ENCODE measurements at regions not wholly inside any gene's neighbourhood (a gene's known extent, or its start where the extent isn't known, plus 50 kb on each side); places are given as distances from the start of the nearest gene placed in this dataset.

DNA sequence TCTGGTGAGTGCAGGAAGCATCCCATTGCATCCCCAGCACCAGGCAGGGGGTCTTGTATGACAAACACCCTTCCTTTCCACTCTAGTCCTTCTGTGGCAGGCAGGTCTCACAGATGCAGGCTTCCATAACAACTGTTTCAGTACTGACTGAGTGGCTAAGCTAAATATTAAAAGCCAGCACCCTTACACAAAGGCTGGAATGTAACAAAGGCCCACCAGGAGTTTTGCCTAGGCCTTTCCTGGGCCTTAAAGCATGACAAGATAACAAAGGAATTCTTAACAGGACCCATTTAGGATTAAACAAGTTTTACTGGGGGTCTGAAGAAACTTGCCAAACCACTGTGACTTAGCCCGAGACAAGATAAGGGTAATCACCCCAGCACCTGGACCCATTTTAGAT is 228.9 kb upstream of the RPL38 start:
- POLR2A ChIA-PET (ENCODE audit: low non-redundant PET) = no interaction called here
- CTCF ChIA-PET = interaction anchor here (1.0 kb wide), 1 partner anchor 24 kb away, joined by 3 read pairs; no protein-coding TSS in a partner anchor
- DNase-seq (ENCODE audit: low spot score) = no peak
- TF ChIP-seq, protein P1, sequence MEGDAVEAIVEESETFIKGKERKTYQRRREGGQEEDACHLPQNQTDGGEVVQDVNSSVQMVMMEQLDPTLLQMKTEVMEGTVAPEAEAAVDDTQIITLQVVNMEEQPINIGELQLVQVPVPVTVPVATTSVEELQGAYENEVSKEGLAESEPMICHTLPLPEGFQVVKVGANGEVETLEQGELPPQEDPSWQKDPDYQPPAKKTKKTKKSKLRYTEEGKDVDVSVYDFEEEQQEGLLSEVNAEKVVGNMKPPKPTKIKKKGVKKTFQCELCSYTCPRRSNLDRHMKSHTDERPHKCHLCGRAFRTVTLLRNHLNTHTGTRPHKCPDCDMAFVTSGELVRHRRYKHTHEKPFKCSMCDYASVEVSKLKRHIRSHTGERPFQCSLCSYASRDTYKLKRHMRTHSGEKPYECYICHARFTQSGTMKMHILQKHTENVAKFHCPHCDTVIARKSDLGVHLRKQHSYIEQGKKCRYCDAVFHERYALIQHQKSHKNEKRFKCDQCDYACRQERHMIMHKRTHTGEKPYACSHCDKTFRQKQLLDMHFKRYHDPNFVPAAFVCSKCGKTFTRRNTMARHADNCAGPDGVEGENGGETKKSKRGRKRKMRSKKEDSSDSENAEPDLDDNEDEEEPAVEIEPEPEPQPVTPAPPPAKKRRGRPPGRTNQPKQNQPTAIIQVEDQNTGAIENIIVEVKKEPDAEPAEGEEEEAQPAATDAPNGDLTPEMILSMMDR (conservative IDR thresholded peaks at IDR 0.05; ENCODE audit: low read depth) = no peak
- no peak overlapping the region for H3K27ac ChIP-seq

DNA sequence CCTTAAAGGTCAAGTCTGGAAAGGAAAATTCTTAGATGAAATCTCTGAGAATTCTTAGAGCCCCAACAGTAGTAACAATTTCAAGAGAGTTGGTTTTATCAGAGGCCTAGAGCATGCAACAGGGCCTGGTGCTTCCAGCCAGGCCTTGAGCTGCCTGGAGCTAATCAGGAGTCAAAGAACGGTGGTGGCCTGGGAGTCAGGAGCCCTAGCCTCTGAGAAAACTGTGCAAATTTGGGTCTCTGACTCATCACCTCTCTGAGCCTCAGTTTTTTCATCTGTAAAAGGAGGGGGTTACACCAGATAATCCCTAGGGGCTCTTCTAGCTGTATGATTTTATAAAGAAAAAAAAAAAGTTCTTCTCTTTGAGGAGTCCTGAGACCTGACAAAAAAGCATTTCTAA is 227.3 kb upstream of the RPL38 start:
- TF ChIP-seq, protein P1 (conservative IDR thresholded peaks at IDR 0.05; ENCODE audit: low read depth) = no peak
- POLR2A ChIA-PET (ENCODE audit: low non-redundant PET) = no interaction called here
- CTCF ChIA-PET = no interaction called here
- no peak overlapping the region for H3K27ac ChIP-seq
- DNase-seq (ENCODE audit: low spot score) = no peak

DNA sequence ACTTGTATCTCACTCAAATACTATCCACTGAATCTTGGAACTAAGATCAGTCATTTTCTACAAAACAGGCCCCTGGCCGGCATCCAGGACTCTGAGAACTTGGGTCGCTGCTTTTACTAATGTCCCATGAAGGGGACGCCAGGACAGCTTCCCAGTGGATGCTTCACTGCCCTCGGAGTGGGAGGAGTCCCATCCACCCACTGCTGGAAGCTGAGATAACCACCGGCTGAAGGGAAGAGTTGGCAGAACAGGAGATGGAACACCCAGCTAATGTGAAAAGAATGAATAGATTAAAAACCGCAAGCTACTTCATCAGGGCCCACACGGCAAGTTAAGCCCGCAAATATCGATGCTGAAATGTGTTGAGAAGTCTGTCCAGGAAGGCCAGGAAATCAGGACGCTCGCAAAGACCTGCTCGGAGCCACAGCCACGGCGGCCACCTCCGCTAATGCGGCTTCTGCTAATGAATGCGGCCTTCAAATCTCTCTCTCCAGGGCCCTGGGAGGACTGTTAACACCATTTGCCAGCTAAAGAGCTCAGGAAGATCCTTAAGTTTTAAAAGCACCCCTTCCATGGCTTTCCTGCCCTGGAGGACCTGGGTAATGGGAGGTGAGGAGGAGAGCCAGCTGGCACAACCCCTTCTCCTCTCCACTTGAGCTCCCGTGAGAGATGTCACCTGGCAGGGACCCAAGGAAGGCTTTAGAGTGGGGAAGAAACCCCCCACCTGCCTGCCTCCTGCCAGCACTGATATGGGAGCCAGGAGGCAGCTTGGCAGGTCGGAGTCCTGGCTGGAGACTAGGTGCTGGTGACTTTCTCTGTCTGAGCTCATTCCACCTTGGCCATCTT is 226.6 kb upstream of the RPL38 start:
- ChIA-PET POLR2A (ENCODE audit: low non-redundant PET) (no interaction called here), CTCF (interaction anchor here (1.0 to 1.3 kb wide), 2 partner anchors 9 to 21 kb away, joined by 3 to 5 read pairs; no protein-coding TSS in a partner anchor)
- no peak overlapping the region for H3K27ac ChIP-seq
- DNase-seq (ENCODE audit: low spot score) = no peak
- TF ChIP-seq, protein P1 (conservative IDR thresholded peaks at IDR 0.05; ENCODE audit: low read depth) = no peak

DNA sequence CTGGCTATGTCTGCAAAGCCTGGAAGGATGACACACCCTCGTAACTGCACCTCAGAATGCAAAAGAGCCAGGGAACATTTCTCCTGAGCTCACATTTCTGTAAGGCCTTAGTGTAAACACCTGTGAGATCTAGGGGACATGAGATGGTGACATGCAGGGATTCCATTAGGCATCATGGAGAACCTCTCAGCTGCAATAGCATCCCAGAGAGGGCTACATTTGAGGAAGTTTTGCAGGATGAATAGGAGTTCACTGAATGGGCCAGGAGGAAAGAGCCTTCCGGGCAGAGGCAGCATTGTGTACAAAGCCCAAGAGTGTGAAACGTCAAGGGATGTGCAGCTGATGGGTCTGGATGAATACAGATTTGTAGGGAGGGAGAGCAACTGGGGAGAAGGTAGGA is 223.0 kb upstream of the RPL38 start:
- DNase-seq (ENCODE audit: low spot score) = no peak
- ChIA-PET POLR2A (ENCODE audit: low non-redundant PET) (no interaction called here), CTCF (interaction anchor here (0.5 kb wide), 1 partner anchor 600 kb away, joined by 4 read pairs; no protein-coding TSS in a partner anchor)
- TF ChIP-seq, protein P1 (conservative IDR thresholded peaks at IDR 0.05; ENCODE audit: low read depth) = no peak
- H3K27ac ChIP-seq = no peak overlapping the region

DNA sequence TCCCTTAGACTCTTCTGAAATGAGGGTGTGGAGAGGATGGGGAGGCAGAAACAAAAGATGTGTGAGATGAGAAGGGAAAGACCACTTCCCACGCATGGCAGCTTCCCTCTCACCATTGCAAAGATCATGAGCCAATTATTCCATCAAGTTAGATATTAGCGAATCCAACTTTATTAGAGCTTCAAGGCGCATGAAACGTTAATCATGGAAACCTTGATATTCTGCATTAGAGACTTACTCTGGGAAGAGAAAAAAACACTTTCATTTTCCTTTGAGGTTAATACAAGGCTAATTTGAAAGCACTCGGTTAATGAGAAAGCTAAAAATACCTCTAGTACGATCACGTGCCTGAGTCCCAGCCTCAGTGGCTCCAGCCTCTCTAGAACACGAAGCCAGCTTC is 220.6 kb upstream of the RPL38 start:
- DNase-seq (ENCODE audit: low spot score) = no peak
- TF ChIP-seq, protein P1 (conservative IDR thresholded peaks at IDR 0.05; ENCODE audit: low read depth) = no peak
- ChIA-PET CTCF (interaction anchor here (1.2 kb wide), 1 partner anchor 15 kb away, joined by 3 read pairs; no protein-coding TSS in a partner anchor), POLR2A (ENCODE audit: low non-redundant PET) (no interaction called here)
- no peak overlapping the region for H3K27ac ChIP-seq

DNA sequence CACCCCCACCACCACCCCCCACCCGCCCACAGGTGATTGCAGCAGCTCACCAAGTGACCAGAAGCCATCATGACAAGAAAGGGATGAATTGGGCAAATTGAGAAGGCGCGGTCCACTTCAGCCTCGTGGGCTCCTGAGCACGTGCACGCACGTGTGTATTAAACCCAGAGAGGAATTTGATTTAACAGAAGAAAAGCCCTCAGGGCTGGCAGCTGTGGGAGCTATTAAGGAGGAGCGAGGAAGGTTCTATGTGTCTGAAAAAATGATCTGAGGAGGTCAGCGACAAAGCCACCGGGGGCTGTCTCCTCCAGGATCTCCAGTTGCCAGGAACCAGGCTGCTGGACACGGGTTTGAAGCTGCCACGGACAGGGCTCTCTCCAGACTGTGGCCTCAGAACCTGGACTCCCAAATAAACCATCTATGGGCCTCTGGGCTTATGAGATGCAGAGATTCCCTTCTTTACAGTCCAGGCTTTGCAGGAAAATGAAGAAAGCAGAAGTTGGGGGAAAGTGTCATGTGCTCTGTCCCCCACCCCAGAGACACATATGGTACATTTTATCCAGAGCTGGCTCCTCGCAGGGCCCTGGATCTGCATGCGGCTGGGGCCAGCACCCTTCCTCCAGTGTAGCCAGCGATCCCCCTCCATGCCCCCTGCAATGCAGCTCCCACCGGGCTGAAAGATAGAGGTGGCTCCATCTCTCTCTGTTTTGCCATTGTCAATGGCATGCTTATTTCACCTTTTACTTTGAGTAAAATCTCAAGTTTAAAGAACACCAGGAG is 219.7 kb upstream of the RPL38 start:
- CTCF ChIA-PET = no interaction called here
- TF ChIP-seq, protein P1 (conservative IDR thresholded peaks at IDR 0.05; ENCODE audit: low read depth) = no peak
- no peak overlapping the region for H3K27ac ChIP-seq
- POLR2A ChIA-PET (ENCODE audit: low non-redundant PET) = no interaction called here
- no peak for DNase-seq (ENCODE audit: low spot score)
